Kidney (tissue), 13 donors: ENCODE measurements at regions not wholly inside any gene's neighbourhood (a gene's known extent, or its start where the extent isn't known, plus 50 kb on each side); places are given as distances from the start of the nearest gene placed in this dataset.
"Not testable (repeated sequence)": the region's sequence is repeated elsewhere in the genome, so short reads cannot be mapped to it uniquely, and the experiment has no call there.

Experiments
- DNase-seq, 5 donors: peaks; one replicate each; pipeline ENCODE4 v3.0.0-alpha.2; 2013 to 2020
- FAIRE-seq: peaks from 2 replicates; lab custom pipeline; 2012; peaks lifted over from hg19 to GRCh38; lab: Jason Lieb, UNC
- H3K27ac ChIP-seq, 2 donors: one replicate each; pipeline ENCODE4 v1.7.0; 2013; ENCODE audit warnings: low read depth in 2 of 2, low read length in 2 of 2, inconsistent platforms in 1 of 2
- H3K27me3 ChIP-seq: one replicate; pipeline ENCODE4 v1.7.1; 2013; ENCODE audit warnings: low read length, inconsistent platforms; ENCODE audit not compliant: control insufficient read depth, insufficient read depth
- H3K36me3 ChIP-seq, 3 donors: one replicate each; pipeline versions ENCODE4 v1.7.0 to v1.7.1; 2013; ENCODE audit warnings: low read length in 3 of 3, control low read depth in 1 of 3, inconsistent platforms in 1 of 3; ENCODE audit not compliant: insufficient read depth in 3 of 3, control insufficient read depth in 2 of 3
- H3K4me1 ChIP-seq, 3 donors: one replicate each; pipeline versions ENCODE4 v1.7.0 to v1.7.1; 2013; ENCODE audit warnings: low read length in 3 of 3, inconsistent platforms in 1 of 3, low read depth in 1 of 3; ENCODE audit not compliant: control insufficient read depth in 2 of 3, insufficient read depth in 2 of 3
- H3K4me3 ChIP-seq, 3 donors: one replicate each; pipeline versions ENCODE4 v1.7.0 to v1.8.1; 2013; ENCODE audit warnings: low read length in 3 of 3, control low read depth in 1 of 3, inconsistent platforms in 1 of 3
- H3K9ac ChIP-seq, 3 donors: one replicate each; pipeline versions ENCODE4 v1.7.0 to v1.7.1; 2013; ENCODE audit warnings: low read length in 3 of 3, control low read depth in 1 of 3, inconsistent platforms in 1 of 3
- H3K9me3 ChIP-seq, 3 donors: one replicate each; pipeline versions ENCODE4 v1.7.0 to v1.7.1; 2013; ENCODE audit warnings: low read length in 3 of 3, control low read depth in 1 of 3, inconsistent platforms in 1 of 3; ENCODE audit not compliant: control insufficient read depth in 2 of 3, insufficient read depth in 1 of 3
- intact Hi-C: fragments of 100-400 bp; cut with DNase I; formaldehyde crosslinking; loops from one replicate; pipeline ENCODE4 v1.11.1; 2022
- TF ChIP-seq, protein P1 (sequence below): IDR thresholded peaks from 3 replicates; pipeline ENCODE4 v1.5.1; 2012; ENCODE audit warnings: mild to moderate bottlenecking, moderate library complexity, borderline replicate concordance; ENCODE audit not compliant: insufficient read depth; ENCODE audit errors: extremely low read depth
- donor health status: control.
- donor health status: control.
- donor health status: control.
- donor health status: control.
- donor health status: control.
- donor health status: DM: yes; HTN: yes; CAD: no.
- donor health status: Normal renal cell carcinoma (clear cell type).

DNA sequence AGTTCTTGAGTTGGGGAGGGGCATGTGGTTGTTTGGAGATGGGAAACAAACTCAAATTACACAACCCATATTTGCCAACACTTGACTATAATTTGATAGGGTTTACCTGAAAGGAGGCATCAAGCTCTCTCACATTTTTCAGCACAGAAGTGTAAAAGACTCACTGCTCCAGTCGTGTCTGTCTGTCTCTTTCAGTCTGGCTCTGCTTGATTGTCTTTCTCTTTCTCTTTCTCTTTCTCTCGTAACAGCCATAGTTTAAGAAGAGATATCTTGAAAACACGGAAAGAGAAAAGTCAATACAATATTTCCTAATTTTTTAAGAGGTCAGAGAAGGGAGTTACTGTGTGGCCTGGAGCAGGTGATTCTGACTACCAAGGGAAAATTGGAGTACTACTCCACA lies 413.6 kb upstream of the CXorf51A start:
- Histone ChIP-seq H3K27ac (no peak overlapping the region), H3K27me3 (no peaks in the 10 kb centered on the region), H3K4me3 (no peak overlapping the region), H3K9me3 (no peaks in the 10 kb centered on the region), H3K4me1 (no peaks in the 10 kb centered on the region), H3K9ac (no peak overlapping the region), H3K36me3 (no peaks in the 10 kb centered on the region)
- TF ChIP-seq, protein P1, sequence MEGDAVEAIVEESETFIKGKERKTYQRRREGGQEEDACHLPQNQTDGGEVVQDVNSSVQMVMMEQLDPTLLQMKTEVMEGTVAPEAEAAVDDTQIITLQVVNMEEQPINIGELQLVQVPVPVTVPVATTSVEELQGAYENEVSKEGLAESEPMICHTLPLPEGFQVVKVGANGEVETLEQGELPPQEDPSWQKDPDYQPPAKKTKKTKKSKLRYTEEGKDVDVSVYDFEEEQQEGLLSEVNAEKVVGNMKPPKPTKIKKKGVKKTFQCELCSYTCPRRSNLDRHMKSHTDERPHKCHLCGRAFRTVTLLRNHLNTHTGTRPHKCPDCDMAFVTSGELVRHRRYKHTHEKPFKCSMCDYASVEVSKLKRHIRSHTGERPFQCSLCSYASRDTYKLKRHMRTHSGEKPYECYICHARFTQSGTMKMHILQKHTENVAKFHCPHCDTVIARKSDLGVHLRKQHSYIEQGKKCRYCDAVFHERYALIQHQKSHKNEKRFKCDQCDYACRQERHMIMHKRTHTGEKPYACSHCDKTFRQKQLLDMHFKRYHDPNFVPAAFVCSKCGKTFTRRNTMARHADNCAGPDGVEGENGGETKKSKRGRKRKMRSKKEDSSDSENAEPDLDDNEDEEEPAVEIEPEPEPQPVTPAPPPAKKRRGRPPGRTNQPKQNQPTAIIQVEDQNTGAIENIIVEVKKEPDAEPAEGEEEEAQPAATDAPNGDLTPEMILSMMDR = no peak
- intact Hi-C loops = no loop called here
- DNase-seq = no peak
- no peak for FAIRE-seq

DNA sequence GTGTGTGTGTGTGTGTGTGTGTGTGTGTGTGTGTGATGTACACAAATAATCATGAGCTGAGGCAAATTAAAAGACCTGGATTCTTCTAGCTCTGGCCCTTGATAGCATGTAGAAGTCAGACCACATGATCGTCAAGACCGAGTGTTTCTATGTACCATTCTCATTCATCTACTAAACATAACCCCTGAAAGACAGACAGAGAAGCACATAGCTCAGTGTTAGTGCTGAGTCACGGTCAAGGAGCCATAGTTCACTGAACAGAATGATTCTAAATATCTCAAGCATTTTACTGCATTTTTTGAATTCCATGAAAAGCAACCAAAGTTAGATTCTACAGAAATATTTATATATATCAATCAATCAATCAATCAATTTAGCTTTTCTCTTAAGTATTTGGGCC lies 412.3 kb upstream of the CXorf51A start:
- TF ChIP-seq, protein P1 = no peak
- H3K27ac ChIP-seq = no peak overlapping the region

GRCh38 chrX:147217334-147217733 lies 402.8 kb upstream of the CXorf51A start:
- TF ChIP-seq, protein P1 = no peak
- Histone ChIP-seq H3K4me1 (no peaks in the 10 kb centered on the region), H3K36me3 (no peaks in the 10 kb centered on the region), H3K9ac (no peak overlapping the region), H3K27ac (no peak overlapping the region), H3K4me3 (no peak overlapping the region), H3K27me3 (no peaks in the 10 kb centered on the region), H3K9me3 (no peaks in the 10 kb centered on the region)
- FAIRE-seq (no peak), DNase-seq (no peak)
- intact Hi-C loops = no loop called here

More for the DNA sequence above, 412.3 kb upstream of the CXorf51A start:
- Histone ChIP-seq H3K4me3 (no peak overlapping the region), H3K4me1 (no peaks in the 10 kb centered on the region), H3K27me3 (no peaks in the 10 kb centered on the region), H3K9me3 (no peaks in the 10 kb centered on the region), H3K36me3 (no peaks in the 10 kb centered on the region), H3K9ac (no peak overlapping the region)
- no peak for FAIRE-seq
- DNase-seq = no peak
- intact Hi-C loops = no loop called here

GRCh38 chrX:147200494-147200893 lies 385.9 kb upstream of the CXorf51A start:
- FAIRE-seq, H3K9ac ChIP-seq, H3K36me3 ChIP-seq, H3K4me1 ChIP-seq, H3K9me3 ChIP-seq, DNase-seq, H3K27me3 ChIP-seq, H3K27ac ChIP-seq, H3K4me3 ChIP-seq, intact Hi-C loops: not testable (repeated sequence)
